Astrocyte (in vitro differentiated cells and primary cell): ENCODE measurements at regions not wholly inside any gene's neighbourhood (a gene's known extent, or its start where the extent isn't known, plus 50 kb on each side); places are given as distances from the start of the nearest gene placed in this dataset.

Experiments
- CTCF ChIP-seq: IDR thresholded peaks from 2 replicates; pipeline ENCODE4 v1.5.1; 2011; ENCODE audit warnings: low read depth, mild to moderate bottlenecking, inconsistent platforms, low read length, moderate library complexity; ENCODE audit not compliant: insufficient read depth
- EZH2 ChIP-seq: IDR thresholded peaks from 2 replicates; pipeline ENCODE4 v1.6.1; 2012; ENCODE audit warnings: mild to moderate bottlenecking, low read length, inconsistent platforms; ENCODE audit not compliant: insufficient read depth

- TF ChIP-seq CTCF (no peak), EZH2 (no peak)
These were observed 1177.9 kb downstream of the ARAP2 start for GRCh38 chr4:35066406-35066805.
